SK-N-SH (cell line): ENCODE measurements at regions not wholly inside any gene's neighbourhood (a gene's known extent, or its start where the extent isn't known, plus 50 kb on each side); places are given as distances from the start of the nearest gene placed in this dataset.

Experiments used
- CTCF ChIA-PET: fragments of 300-600, 350-600 bp; formaldehyde crosslinking; extraction: SDS; loops from one replicate; lab custom pipeline; 2021; lab: Yijun Ruan, JAX
- POLR2A ChIA-PET: fragments of 350-600 bp; sonication (Branson Sonifier 250); formaldehyde crosslinking; extraction: SDS; loops from one replicate; lab custom pipeline; 2020; ENCODE audit warnings: antibody characterized with exemption, inconsistent platforms; lab: Yijun Ruan, JAX
- DNase-seq: peaks from one replicate; pipeline ENCODE4 v3.0.0; 2012
- H2AFZ ChIP-seq: fragments of 200-600 bp; sonication (generic); 2 replicates; pipeline ENCODE4 v1.8.1; 2016; ENCODE audit warnings: antibody characterized with exemption, mild to moderate bottlenecking, low read depth
- H3F3A ChIP-seq: fragments of 200-600 bp; sonication (generic); replicated peaks from 2 replicates; pipeline ENCODE3; 2016; ENCODE audit warnings: antibody characterized with exemption, mild to moderate bottlenecking; ENCODE audit not compliant: insufficient read depth
- H3K27ac ChIP-seq, 2 experiments: fragments of 200-500 bp in 1 of 2; fragments of 200-600 bp in 1 of 2; sonication (Bioruptor generic) in 1 of 2; sonication (generic), shearing (Covaris generic) in 1 of 2; 2 replicates each; pipeline versions ENCODE4 v1.5.1 to v1.6.1; 2014 to 2016; ENCODE audit warnings: low read depth in 2 of 2, inconsistent platforms in 1 of 2, low read length in 1 of 2, mild to moderate bottlenecking in 1 of 2, mixed read lengths in 1 of 2
- H3K27me3 ChIP-seq: fragments of 200-600 bp; sonication (generic), shearing (Covaris generic); 2 replicates; pipeline ENCODE4 v1.6.1; 2016; ENCODE audit warnings: mixed run types; ENCODE audit not compliant: insufficient read depth
- H3K36me3 ChIP-seq, 2 experiments: fragments of 200-500 bp in 1 of 2; fragments of 200-600 bp in 1 of 2; sonication (Bioruptor generic) in 1 of 2; sonication (generic) in 1 of 2; replicated peaks in 1 of 2; 2 replicates each; pipeline versions ENCODE3 to v1.5.1; 2014 to 2016; ENCODE audit warnings: low read length in 1 of 2, mild to moderate bottlenecking in 1 of 2; ENCODE audit not compliant: insufficient read depth in 2 of 2, control insufficient read depth in 1 of 2
- H3K4me1 ChIP-seq, 2 experiments: fragments of 200-500 bp in 1 of 2; fragments of 200-600 bp in 1 of 2; sonication (Bioruptor generic) in 1 of 2; sonication (generic), shearing (Covaris generic) in 1 of 2; 2 replicates each; pipeline versions ENCODE4 v1.5.1 to v1.6.1; 2014 to 2016; ENCODE audit warnings: low read depth in 1 of 2, low read length in 1 of 2, mixed run types in 1 of 2; ENCODE audit not compliant: insufficient read depth in 2 of 2, control insufficient read depth in 1 of 2
- H3K4me2 ChIP-seq: fragments of 200-600 bp; sonication (generic), shearing (Covaris generic); 2 replicates; pipeline ENCODE4 v1.6.1; 2017; ENCODE audit warnings: mixed run types
- H3K4me3 ChIP-seq, 2 experiments: fragments of 200-500 bp in 1 of 2; fragments of 200-600 bp in 1 of 2; sonication (Bioruptor generic) in 1 of 2; sonication (generic), shearing (Covaris generic) in 1 of 2; 2 replicates each; pipeline versions ENCODE4 v1.5.1 to v1.8.1; 2014 to 2016; ENCODE audit warnings: low read depth in 2 of 2, inconsistent platforms in 1 of 2, low read length in 1 of 2, mild to moderate bottlenecking in 1 of 2, mixed read lengths in 1 of 2, moderate library complexity in 1 of 2
- H3K79me2 ChIP-seq: fragments of 200-600 bp; sonication (generic); 2 replicates; pipeline ENCODE4 v1.8.1; 2017; ENCODE audit warnings: mild to moderate bottlenecking; ENCODE audit not compliant: insufficient read depth
- H3K9ac ChIP-seq: fragments of 200-600 bp; sonication (generic); 2 replicates; pipeline ENCODE4 v1.6.1; 2017; ENCODE audit warnings: mixed run types
- H3K9me2 ChIP-seq: fragments of 200-600 bp; sonication (generic); 2 replicates; pipeline ENCODE4 v1.6.1; 2017; ENCODE audit warnings: mixed run types
- H3K9me3 ChIP-seq: fragments of 200-600 bp; sonication (generic); 2 replicates; pipeline ENCODE4 v1.6.1; 2017; ENCODE audit warnings: mixed run types, mild to moderate bottlenecking, moderate library complexity
- H4K20me1 ChIP-seq: fragments of 200-600 bp; sonication (generic); 2 replicates; pipeline ENCODE4 v1.6.1; 2017; ENCODE audit warnings: mild to moderate bottlenecking, mixed run types; ENCODE audit not compliant: insufficient read depth
- CHD2 ChIP-seq: fragments of 150-350 bp; IDR thresholded peaks from 2 replicates; pipeline ENCODE4 v1.6.1; 2018; ENCODE audit warnings: low read length; ENCODE audit not compliant: partially characterized antibody
- ELF1 ChIP-seq: IDR thresholded peaks from 2 replicates; pipeline ENCODE4 v1.4.0; 2012
- EP300 ChIP-seq, 2 experiments: IDR thresholded peaks; 2 replicates each; pipeline versions ENCODE4 v1.4.0 to v1.6.1; 2012; ENCODE audit warnings: borderline replicate concordance in 1 of 2, low read depth in 1 of 2, low read length in 1 of 2
- EZH2phosphoT487 ChIP-seq: fragments of 200-600 bp; sonication (generic); IDR thresholded peaks from 2 replicates; pipeline ENCODE4 v1.6.1; 2017; ENCODE audit warnings: low read depth, mixed run types, mild to moderate bottlenecking, antibody characterized with exemption, moderate library complexity, borderline replicate concordance
- FOSL2 ChIP-seq: IDR thresholded peaks from 2 replicates; pipeline ENCODE4 v1.4.0; 2012; ENCODE audit warnings: low read depth, mild to moderate bottlenecking, moderate library complexity, borderline replicate concordance
- FOXJ3 ChIP-seq: sonication (generic); formaldehyde crosslinking; IDR thresholded peaks from 2 replicates; pipeline ENCODE4 v1.5.1; 2020; ENCODE audit warnings: mild to moderate bottlenecking, missing genetic modification reagents
- GABPA ChIP-seq: IDR thresholded peaks from 2 replicates; pipeline ENCODE4 v1.4.0; 2012; ENCODE audit warnings: low read depth, mild to moderate bottlenecking
- GATA2 ChIP-seq: sonication (generic); formaldehyde crosslinking; IDR thresholded peaks from 2 replicates; pipeline ENCODE4 v1.5.0; 2020; ENCODE audit warnings: mild to moderate bottlenecking, missing genetic modification reagents
- JUND ChIP-seq: IDR thresholded peaks from 2 replicates; pipeline ENCODE4 v1.4.0; 2012
- MAX ChIP-seq: IDR thresholded peaks from 2 replicates; pipeline ENCODE4 v1.4.0; 2012; ENCODE audit warnings: low read depth
- MEF2A ChIP-seq: IDR thresholded peaks from 2 replicates; pipeline ENCODE4 v1.4.0; 2012; ENCODE audit warnings: low read depth, borderline replicate concordance
- NFIC ChIP-seq: IDR thresholded peaks from 2 replicates; pipeline ENCODE4 v1.4.0; 2012; ENCODE audit warnings: borderline replicate concordance
- POLR2AphosphoS5 ChIP-seq: IDR thresholded peaks from 2 replicates; pipeline ENCODE4 v1.6.1; 2012; ENCODE audit warnings: low read depth, low read length
- RAD21 ChIP-seq: IDR thresholded peaks from 2 replicates; pipeline ENCODE4 v1.6.1; 2012; ENCODE audit warnings: mild to moderate bottlenecking, low read length
- RCOR1 ChIP-seq: fragments of 150-350 bp; IDR thresholded peaks from 2 replicates; pipeline ENCODE4 v1.6.1; 2017; ENCODE audit warnings: antibody characterized with exemption, low read length
- TAF1 ChIP-seq: IDR thresholded peaks from 2 replicates; pipeline ENCODE4 v1.6.1; 2012; ENCODE audit warnings: low read depth, mild to moderate bottlenecking, low read length, moderate library complexity, borderline replicate concordance
- TEAD4 ChIP-seq: IDR thresholded peaks from 2 replicates; pipeline ENCODE4 v1.4.0; 2012; ENCODE audit warnings: mild to moderate bottlenecking, borderline replicate concordance; ENCODE audit not compliant: insufficient read depth
- USF1 ChIP-seq: IDR thresholded peaks from 2 replicates; pipeline ENCODE4 v1.4.0; 2012; ENCODE audit warnings: low read depth, borderline replicate concordance
- USF2 ChIP-seq: fragments of 150-350 bp; IDR thresholded peaks from 2 replicates; pipeline ENCODE4 v1.6.1; 2017; ENCODE audit warnings: antibody characterized with exemption, low read length, low read depth, borderline replicate concordance
- YY1 ChIP-seq: IDR thresholded peaks from 2 replicates; pipeline ENCODE4 v1.4.0; 2012; ENCODE audit warnings: low read depth, mild to moderate bottlenecking
- ZBTB33 ChIP-seq: IDR thresholded peaks from 2 replicates; pipeline ENCODE4 v1.4.0; 2012; ENCODE audit warnings: low read depth, borderline replicate concordance
- WGBS: methylation state at CpG from one replicate; pipeline ENCODE4 v1.1.6; 2017; ENCODE audit warnings: low lambda C conversion rate; 5-methylcytosine and 5-hydroxymethylcytosine counted together

GRCh38 chr7:49287653-49288052 lies 363.3 kb downstream of the CDC14C start:
- Histone ChIP-seq H3K9ac (no peak overlapping the region), H3K9me3 (no peaks in the 10 kb centered on the region), H3K4me2 (no peak overlapping the region), H3K27ac (no peak overlapping the region), H3K36me3 (no peaks in the 10 kb centered on the region), H2AFZ (no peak overlapping the region)
- CTCF ChIA-PET: interaction anchor here (0.7 kb wide), 1 partner anchor 11 kb away, joined by 3 read pairs; no protein-coding TSS in a partner anchor
- no peak for DNase-seq
- TF ChIP-seq POLR2AphosphoS5 (no peak), FOSL2 (no peak), EP300 (IDR thresholded peaks at IDR 0.05; ENCODE audit: borderline replicate concordance in 1 of 2, low read depth in 1 of 2, low read length in 1 of 2) (no peak), USF2 (no peak), CHD2 (no peak), FOXJ3 (no peak), MEF2A (no peak)
- TF ChIP-seq, all 33 proteins: peak for 0
- Histone ChIP-seq H4K20me1 (no peaks in the 10 kb centered on the region), H3K4me3 (no peak overlapping the region), H3K4me1 (no peaks in the 10 kb centered on the region), H3K79me2 (no peaks in the 10 kb centered on the region), H3K9me2 (no peaks in the 10 kb centered on the region), H3K27me3 (0 out of 2 replicates have a peak, but pooled peaks cover 8% of the 10 kb centered on the region), H3F3A (no peaks in the 10 kb centered on the region)
- 5% methylated on average over 2 of the region's 2 CpGs for WGBS
- POLR2A ChIA-PET: no interaction called here

GRCh38 chr7:49294611-49295010 lies 370.3 kb downstream of the CDC14C start:
- H3K4me2 ChIP-seq: no peak overlapping the region
- H3K4me3 ChIP-seq: no peak overlapping the region
- 0 out of 2 replicates have a peak, but pooled peaks cover 2% of the 10 kb centered on the region for H3K9me2 ChIP-seq
- 3% methylated on average over 4 of the region's 4 CpGs for WGBS
- H3K36me3 ChIP-seq: no peaks in the 10 kb centered on the region
- H2AFZ ChIP-seq: no peak overlapping the region
- TF ChIP-seq RCOR1: no peak
- no peak for TF ChIP-seq USF2
- no peak for TF ChIP-seq YY1
- TF ChIP-seq NFIC: no peak
- TF ChIP-seq TAF1: no peak
- TF ChIP-seq POLR2AphosphoS5: no peak
- no peak for TF ChIP-seq RAD21
- no peak for TF ChIP-seq FOXJ3
- TF ChIP-seq CHD2: no peak
- TF ChIP-seq USF1: no peak
- TF ChIP-seq ELF1: no peak
- no peak for TF ChIP-seq MAX
- TF ChIP-seq JUND: no peak
- TF ChIP-seq EZH2phosphoT487: no peak
- no peak for TF ChIP-seq GATA2 (CRISPR knock-in tag)
- no peak for TF ChIP-seq TEAD4
- no peak for TF ChIP-seq ZBTB33
- no peak for TF ChIP-seq GABPA
- CTCF ChIA-PET: no interaction called here
- H3K9ac ChIP-seq: no peak overlapping the region
- no peaks in the 10 kb centered on the region for H4K20me1 ChIP-seq
- no peak for DNase-seq
- H3K79me2 ChIP-seq: no peaks in the 10 kb centered on the region
- H3K4me1 ChIP-seq: no peaks in the 10 kb centered on the region
- H3K27me3 ChIP-seq: no peaks in the 10 kb centered on the region
- H3K27ac ChIP-seq: no peak overlapping the region
- H3K9me3 ChIP-seq: no peaks in the 10 kb centered on the region
- POLR2A ChIA-PET: no interaction called here
- H3F3A ChIP-seq: no peaks in the 10 kb centered on the region
